ENCODE measurements at regions not wholly inside any gene's neighbourhood (a gene's known extent, or its start where the extent isn't known, plus 50 kb on each side); places are given as distances from the start of the nearest gene placed in this dataset.

GRCh38 chr2:14567561-14567960, 65.0 kb upstream of the LRATD1 start:
- H3K9me3 ChIP-seq (ENCODE audit: control insufficient read depth, insufficient read depth, low read depth, low read length): no peaks in the 10 kb centered on the region
- H3K36me3 ChIP-seq (ENCODE audit: control insufficient read depth in 2 of 2, insufficient read depth in 1 of 2, low read length in 2 of 2): no peaks in the 10 kb centered on the region
- no peaks in the 10 kb centered on the region for H3K4me1 ChIP-seq (ENCODE audit: control insufficient read depth, insufficient read depth, low read length)
- POLR2A ChIA-PET: no interaction called here
- no peak overlapping the region for H3K27ac ChIP-seq (ENCODE audit: extremely low read depth, low read depth, low read length)
- no peak overlapping the region for H3K4me3 ChIP-seq (ENCODE audit: low read depth, low read length)
- TF ChIP-seq ZNF18 (tag by site-specific recombination; IDR thresholded peaks at IDR 0.05) (no peak), ZNF707 (tag by site-specific recombination; IDR thresholded peaks at IDR 0.05) (no peak), YY1 (tag by site-specific recombination; IDR thresholded peaks at IDR 0.05) (no peak), ZNF776 (tag by site-specific recombination; IDR thresholded peaks at IDR 0.05; ENCODE audit: borderline replicate concordance) (no peak), ZNF23 (tag by site-specific recombination; IDR thresholded peaks at IDR 0.05; ENCODE audit: borderline replicate concordance) (no peak)
- CTCF ChIA-PET: no interaction called here

DNA sequence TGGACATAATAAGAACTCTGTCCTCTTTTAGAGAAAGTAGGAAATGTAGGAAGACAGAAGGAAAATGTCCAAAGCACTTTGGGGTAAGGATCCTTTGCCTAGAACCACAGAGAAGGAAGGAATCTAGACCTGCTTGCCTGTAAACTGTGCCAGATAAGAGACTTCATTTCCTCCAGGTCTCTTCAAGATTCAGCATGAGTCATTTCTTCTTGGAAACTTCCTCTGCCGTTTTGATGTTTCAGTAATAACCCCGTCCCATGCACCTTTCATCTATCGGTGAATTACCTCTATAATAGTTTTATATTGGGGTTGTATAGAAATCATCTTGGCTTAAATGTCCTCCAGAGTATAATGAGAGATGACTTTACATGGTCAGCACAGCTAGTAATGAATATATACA, 63.2 kb upstream of the LRATD1 start:
- POLR2A ChIA-PET: no interaction called here
- Histone ChIP-seq H3K27ac (ENCODE audit: extremely low read depth, low read depth, low read length) (no peak overlapping the region), H3K36me3 (ENCODE audit: control insufficient read depth in 2 of 2, insufficient read depth in 1 of 2, low read length in 2 of 2) (no peaks in the 10 kb centered on the region), H3K9me3 (ENCODE audit: control insufficient read depth, insufficient read depth, low read depth, low read length) (no peaks in the 10 kb centered on the region), H3K4me1 (ENCODE audit: control insufficient read depth, insufficient read depth, low read length) (no peaks in the 10 kb centered on the region), H3K4me3 (ENCODE audit: low read depth, low read length) (no peak overlapping the region)
- CTCF ChIA-PET: no interaction called here
- TF ChIP-seq ZNF16 (tag by site-specific recombination; IDR thresholded peaks at IDR 0.05; ENCODE audit: low read depth): no peak
- no peak for TF ChIP-seq ZXDB (tag by site-specific recombination; IDR thresholded peaks at IDR 0.05)
- no peak for TF ChIP-seq ZNF621 (tag by site-specific recombination; IDR thresholded peaks at IDR 0.05)
- no peak for TF ChIP-seq MEIS1 (CRISPR knock-in tag; IDR thresholded peaks at IDR 0.05; ENCODE audit: borderline replicate concordance)
- TF ChIP-seq ZNF221 (tag by site-specific recombination; IDR thresholded peaks at IDR 0.05; ENCODE audit: borderline replicate concordance): no peak
- TF ChIP-seq IKZF3 (tag by site-specific recombination; IDR thresholded peaks at IDR 0.05): no peak
- TF ChIP-seq GLI4 (tag by site-specific recombination; IDR thresholded peaks at IDR 0.05): no peak

DNA sequence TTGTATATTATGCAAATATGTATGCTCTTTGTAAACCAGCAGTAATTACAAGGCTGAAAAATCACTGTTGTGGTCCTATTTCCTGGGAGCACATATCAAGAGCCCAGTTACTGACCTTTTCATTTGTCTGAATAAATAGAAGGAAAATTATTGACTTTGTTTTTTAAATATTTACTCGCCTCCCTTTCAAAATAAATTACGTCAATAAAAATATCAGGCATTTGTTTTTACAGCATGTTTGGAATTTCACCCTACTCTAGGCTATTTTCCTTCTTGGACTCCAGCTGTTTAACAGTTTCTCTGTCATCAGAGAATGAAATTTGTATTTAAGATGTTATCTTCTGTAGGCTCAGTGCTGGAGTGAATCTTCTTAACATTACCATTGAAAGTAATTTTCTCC, 59.9 kb upstream of the LRATD1 start:
- ChIA-PET CTCF (no interaction called here), POLR2A (no interaction called here)
- no peak overlapping the region for H3K4me3 ChIP-seq (ENCODE audit: low read depth, low read length)
- no peak overlapping the region for H3K27ac ChIP-seq (ENCODE audit: extremely low read depth, low read depth, low read length)
- TF ChIP-seq ZNF776 (tag by site-specific recombination; IDR thresholded peaks at IDR 0.05; ENCODE audit: borderline replicate concordance) (no peak), ZFP41 (tag by site-specific recombination; IDR thresholded peaks at IDR 0.05; ENCODE audit: borderline replicate concordance) (no peak), ZNF157 (tag by site-specific recombination; IDR thresholded peaks at IDR 0.05) (no peak), ZNF521 (tag by site-specific recombination; IDR thresholded peaks at IDR 0.05) (no peak), ZNF488 (tag by site-specific recombination; IDR thresholded peaks at IDR 0.05) (no peak), ZFP37 (tag by site-specific recombination; IDR thresholded peaks at IDR 0.05) (no peak), TRIM28 (IDR thresholded peaks at IDR 0.05; ENCODE audit: borderline replicate concordance, low read length) (no peak), YY1 (tag by site-specific recombination; IDR thresholded peaks at IDR 0.05) (no peak), ZXDB (tag by site-specific recombination; IDR thresholded peaks at IDR 0.05) (no peak)
- TF ChIP-seq, protein P1, sequence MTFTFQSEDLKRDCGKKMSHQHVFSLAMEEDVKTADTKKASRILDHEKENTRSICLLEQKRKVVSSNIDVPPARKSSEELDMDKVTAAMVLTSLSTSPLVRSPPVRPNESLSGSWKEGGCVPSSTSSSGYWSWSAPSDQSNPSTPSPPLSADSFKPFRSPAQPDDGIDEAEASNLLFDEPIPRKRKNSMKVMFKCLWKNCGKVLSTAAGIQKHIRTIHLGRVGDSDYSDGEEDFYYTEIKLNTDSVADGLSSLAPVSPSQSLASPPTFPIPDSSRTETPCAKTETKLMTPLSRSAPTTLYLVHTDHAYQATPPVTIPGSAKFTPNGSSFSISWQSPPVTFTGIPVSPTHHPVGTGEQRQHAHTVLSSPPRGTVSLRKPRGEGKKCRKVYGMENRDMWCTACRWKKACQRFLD (tag by site-specific recombination; IDR thresholded peaks at IDR 0.05): no peak
- no peaks in the 10 kb centered on the region for H3K36me3 ChIP-seq (ENCODE audit: control insufficient read depth in 2 of 2, insufficient read depth in 1 of 2, low read length in 2 of 2)
- no peaks in the 10 kb centered on the region for H3K4me1 ChIP-seq (ENCODE audit: control insufficient read depth, insufficient read depth, low read length)
- no peaks in the 10 kb centered on the region for H3K9me3 ChIP-seq (ENCODE audit: control insufficient read depth, insufficient read depth, low read depth, low read length)
